HG03571 (cell line): ENCODE measurements at regions not wholly inside any gene's neighbourhood (a gene's known extent, or its start where the extent isn't known, plus 50 kb on each side); places are given as distances from the start of the nearest gene placed in this dataset.

Source experiments
- ATAC-seq: cut with Tn5 transposase; IDR thresholded peaks from one replicate; pipeline ENCODE4 v1.9.1; 2021; ENCODE audit not compliant: unreplicated experiment

- ATAC-seq = no peak
Measured at GRCh38 chr6:90722648-90723047, 135.8 kb upstream of the MAP3K7 start.

- ATAC-seq = no peak
Measured at GRCh38 chr6:90720404-90720803, 133.5 kb upstream of the MAP3K7 start.

GRCh38 chr6:90719321-90720195, 132.7 kb upstream of the MAP3K7 start:
- ATAC-seq = no peak

- ATAC-seq = no peak
Measured at GRCh38 chr6:90716376-90716775, 129.5 kb upstream of the MAP3K7 start.

GRCh38 chr6:90715093-90715655, 128.3 kb upstream of the MAP3K7 start:
- ATAC-seq = no peak

GRCh38 chr6:90714319-90714718, 127.4 kb upstream of the MAP3K7 start:
- ATAC-seq = no peak

- ATAC-seq = no peak
Measured at GRCh38 chr6:90712114-90712513, 125.2 kb upstream of the MAP3K7 start.

GRCh38 chr6:90709431-90709996, 122.6 kb upstream of the MAP3K7 start:
- no peak for ATAC-seq

- no peak for ATAC-seq
Measured at GRCh38 chr6:90708206-90708737, 121.4 kb upstream of the MAP3K7 start.

GRCh38 chr6:90707246-90707645, 120.4 kb upstream of the MAP3K7 start:
- ATAC-seq = no peak

GRCh38 chr6:90703336-90703735, 116.5 kb upstream of the MAP3K7 start:
- no peak for ATAC-seq

- ATAC-seq = no peak
Measured at GRCh38 chr6:90701926-90702325, 115.1 kb upstream of the MAP3K7 start.

- no peak for ATAC-seq
Measured at GRCh38 chr6:90701146-90701781, 114.4 kb upstream of the MAP3K7 start.

- no peak for ATAC-seq
Measured at GRCh38 chr6:90695316-90695715, 108.4 kb upstream of the MAP3K7 start.

GRCh38 chr6:90694802-90695201, 107.9 kb upstream of the MAP3K7 start:
- ATAC-seq = no peak

GRCh38 chr6:90691823-90692222, 105.0 kb upstream of the MAP3K7 start:
- ATAC-seq = no peak

GRCh38 chr6:90689172-90689571, 102.3 kb upstream of the MAP3K7 start:
- no peak for ATAC-seq

GRCh38 chr6:90687775-90688380, 101.0 kb upstream of the MAP3K7 start:
- ATAC-seq = no peak

- no peak for ATAC-seq
Measured at GRCh38 chr6:90681863-90682262, 95.0 kb upstream of the MAP3K7 start.

GRCh38 chr6:90678049-90678779, 91.3 kb upstream of the MAP3K7 start:
- ATAC-seq = no peak
